B cell (primary cell): ENCODE measurements at regions not wholly inside any gene's neighbourhood (a gene's known extent, or its start where the extent isn't known, plus 50 kb on each side); places are given as distances from the start of the nearest gene placed in this dataset.

Source experiments
- CTCF ChIP-seq: fragments of 200-600 bp; IDR thresholded peaks from one replicate; pipeline ENCODE4 v1.8.0; 2022; ENCODE audit warnings: antibody characterized with exemption, mild to moderate bottlenecking
- EZH2 ChIP-seq: IDR thresholded peaks from 2 replicates; pipeline ENCODE4 v1.6.1; 2012; ENCODE audit warnings: borderline replicate concordance, low read depth, mild to moderate bottlenecking, moderate library complexity, low read length; ENCODE audit not compliant: insufficient read depth, poor library complexity, severe bottlenecking

- TF ChIP-seq CTCF (no peak), EZH2 (no peak)
Measured at GRCh38 chr6:169316651-169317050, 63.0 kb upstream of the THBS2 start.
